Fibroblast of pulmonary artery (primary cell): ENCODE measurements at regions not wholly inside any gene's neighbourhood (a gene's known extent, or its start where the extent isn't known, plus 50 kb on each side); places are given as distances from the start of the nearest gene placed in this dataset.

Experiments
- DNase-seq: peaks from one replicate; pipeline ENCODE4 v3.0.0-alpha.2; 2010; ENCODE audit warnings: low read depth
- H3K4me3 ChIP-seq: replicated peaks from 2 replicates; pipeline ENCODE4 v1.5.1; 2011; ENCODE audit warnings: low read depth, mild to moderate bottlenecking, control low read depth, low read length, moderate library complexity
- CTCF ChIP-seq: IDR thresholded peaks from 2 replicates; pipeline ENCODE4 v1.5.1; 2011; ENCODE audit warnings: mild to moderate bottlenecking, control low read depth, low read length, inconsistent platforms; ENCODE audit errors: missing control alignments

DNA sequence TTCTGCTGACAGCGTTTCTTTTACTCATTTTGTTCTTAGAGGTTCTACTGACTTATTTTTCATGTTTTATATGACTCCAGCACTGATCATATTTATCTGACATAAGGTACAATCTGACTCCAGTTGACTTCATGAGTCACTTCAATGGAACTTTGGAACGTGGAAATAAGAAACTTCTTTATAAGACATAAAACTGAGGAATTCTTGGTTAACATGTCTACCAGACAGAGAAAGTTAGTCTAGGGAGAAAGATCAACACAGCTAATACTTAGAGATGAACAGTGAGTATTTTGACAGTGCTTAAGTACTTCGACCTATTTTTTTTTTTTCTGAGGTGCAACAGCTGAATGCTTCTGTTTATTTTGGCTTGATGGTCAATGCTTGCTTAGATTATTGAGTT, 679.5 kb downstream of the KCNJ2 start:
- peak; percentile 58 for DNase-seq
- H3K4me3 ChIP-seq = no peak overlapping the region
- TF ChIP-seq CTCF = no peak

DNA sequence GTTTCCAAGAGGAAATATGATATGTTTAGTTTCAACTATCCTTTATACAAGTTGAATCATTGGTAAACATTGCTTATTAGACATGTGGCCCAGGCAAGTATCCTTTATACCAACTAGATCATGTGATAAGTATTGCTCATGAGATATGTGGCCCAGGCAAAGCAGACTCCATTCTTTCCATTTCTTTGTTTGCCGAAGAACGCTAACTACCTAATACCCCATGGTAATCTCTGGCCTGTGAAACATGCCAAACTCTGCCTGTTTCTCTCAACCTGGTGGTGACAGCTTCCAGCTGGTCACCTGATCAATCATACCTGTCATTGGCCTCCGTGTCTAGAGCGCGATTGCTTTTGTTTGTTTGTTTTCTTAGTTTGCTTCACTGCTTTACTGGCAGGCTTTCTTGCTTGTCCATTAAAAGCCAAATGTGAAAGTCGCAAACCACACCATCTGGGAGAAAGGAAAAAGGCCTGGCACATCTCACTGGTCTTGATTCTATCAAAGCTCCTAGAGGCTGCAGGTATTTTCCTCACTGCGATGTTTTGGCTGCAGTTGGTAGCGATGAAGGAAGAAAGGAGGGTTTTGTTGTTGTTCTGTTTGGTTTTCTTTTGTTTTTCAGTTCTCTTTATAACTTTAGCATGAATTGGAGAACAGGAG, 686.2 kb downstream of the KCNJ2 start:
- H3K4me3 ChIP-seq = no peak overlapping the region
- DNase-seq = no peak
- TF ChIP-seq CTCF = no peak

GRCh38 chr17:70857351-70857750, 688.0 kb downstream of the KCNJ2 start:
- no peak for DNase-seq
- no peak for TF ChIP-seq CTCF
- no peak overlapping the region for H3K4me3 ChIP-seq

- no peak for TF ChIP-seq CTCF
- DNase-seq = no peak
- no peak overlapping the region for H3K4me3 ChIP-seq
These were observed 690.5 kb downstream of the KCNJ2 start for GRCh38 chr17:70859829-70860228.

DNA sequence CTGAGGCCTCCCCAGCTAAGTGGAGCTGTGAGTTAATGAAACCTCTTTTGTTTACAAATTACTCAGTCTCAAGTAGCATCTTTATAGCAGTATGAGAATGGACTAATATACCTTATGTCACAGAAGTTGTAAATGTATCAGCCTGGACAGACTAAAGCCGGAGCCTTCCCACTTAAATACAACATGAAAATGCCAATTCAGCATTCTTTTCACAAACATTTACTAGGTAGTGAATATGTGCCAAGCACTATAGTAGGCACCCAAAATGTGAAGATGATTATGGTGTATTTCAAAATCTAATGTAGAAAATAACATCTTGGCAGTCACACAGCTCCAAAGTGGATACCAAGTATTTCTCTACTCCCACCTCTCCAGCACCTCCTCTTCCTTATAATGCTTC, 693.0 kb downstream of the KCNJ2 start:
- H3K4me3 ChIP-seq = no peak overlapping the region
- DNase-seq = no peak
- no peak for TF ChIP-seq CTCF

DNA sequence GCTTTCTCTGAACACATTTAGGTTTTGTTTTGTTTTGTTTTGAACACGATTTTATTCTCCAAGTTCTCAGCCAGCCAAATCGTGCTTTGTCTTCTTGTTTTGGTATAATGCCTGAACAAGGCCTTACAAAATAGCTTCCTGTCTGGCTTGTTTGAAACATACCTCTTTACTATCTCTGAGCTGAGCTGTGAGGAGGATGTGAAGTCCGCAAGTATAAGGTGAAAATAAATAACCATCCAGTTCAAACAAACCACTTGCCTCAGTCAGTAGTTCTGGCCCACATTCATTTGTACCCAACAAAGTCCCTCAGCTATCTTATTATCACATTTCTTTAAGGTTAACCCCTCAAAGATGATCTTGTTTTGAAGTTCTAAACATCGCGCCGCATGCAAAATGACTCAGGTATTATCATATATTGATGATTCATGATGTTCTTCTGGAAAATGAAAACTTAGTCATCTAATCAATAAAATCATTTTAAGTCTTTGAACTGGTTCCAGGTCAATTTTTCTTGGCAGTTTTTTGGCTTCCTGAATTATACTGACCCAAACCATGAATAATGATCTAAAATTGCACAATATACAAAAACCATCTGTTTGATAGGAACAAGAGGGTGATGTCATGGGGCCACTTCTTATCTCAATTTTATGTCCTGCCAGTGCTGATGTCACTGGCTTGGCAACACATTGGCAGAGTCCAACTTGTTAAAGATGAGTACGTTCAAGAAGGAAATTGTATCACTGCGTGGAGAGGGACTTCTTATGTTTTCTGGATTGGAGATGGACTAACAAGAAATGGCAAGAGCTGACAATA, 694.3 kb downstream of the KCNJ2 start:
- no peak for TF ChIP-seq CTCF
- DNase-seq = peak; percentile 91
- no peak overlapping the region for H3K4me3 ChIP-seq
